ENCODE measurements at regions not wholly inside any gene's neighbourhood (a gene's known extent, or its start where the extent isn't known, plus 50 kb on each side); places are given as distances from the start of the nearest gene placed in this dataset.

- intact Hi-C loops (cut with DNase I; ENCODE audit: low total_unique reads) = no loop called here
- no peaks in the 10 kb centered on the region for H3K27me3 ChIP-seq
- H3K27ac ChIP-seq = no peak overlapping the region
- H3K4me3 ChIP-seq = no peak overlapping the region
- no peak for DNase-seq
- WGBS, 5 donors = 75 to 90% (median 90%) methylated on average over 2 of the region's 2 CpGs
- H3K9me3 ChIP-seq = peaks cover 0 to 6% (median 0%) of the 10 kb centered on the region in 4 donors
- TF ChIP-seq POLR2AphosphoS5 (IDR thresholded peaks at IDR 0.05) (no peak), POLR2A (IDR thresholded peaks at IDR 0.05) (no peak), EP300 (IDR thresholded peaks at IDR 0.05) (no peak), CTCF (IDR thresholded peaks at IDR 0.05) (no peak)
- no peaks in the 10 kb centered on the region for H3K4me1 ChIP-seq
- no peaks in the 10 kb centered on the region for H3K36me3 ChIP-seq
Measured at GRCh38 chr1:214793708-214794107, 190.7 kb downstream of the CENPF start.

GRCh38 chr1:214801191-214801590 is 198.2 kb downstream of the CENPF start:
- no peaks in the 10 kb centered on the region for H3K36me3 ChIP-seq
- DNase-seq = no peak
- H3K27ac ChIP-seq = no peak overlapping the region
- H3K27me3 ChIP-seq = no peaks in the 10 kb centered on the region
- WGBS, 5 donors = 71 to 92% (median 89%) methylated on average over 1 of the region's 1 CpG
- H3K4me3 ChIP-seq = no peak overlapping the region
- peaks cover 0 to 9% (median 3%) of the 10 kb centered on the region in 4 donors for H3K9me3 ChIP-seq
- H3K4me1 ChIP-seq = no peaks in the 10 kb centered on the region
- TF ChIP-seq POLR2AphosphoS5 (IDR thresholded peaks at IDR 0.05) (no peak), CTCF (IDR thresholded peaks at IDR 0.05) (no peak), EP300 (IDR thresholded peaks at IDR 0.05) (no peak), POLR2A (IDR thresholded peaks at IDR 0.05) (no peak)
- intact Hi-C loops (cut with DNase I; ENCODE audit: low total_unique reads) = no loop called here

GRCh38 chr1:214808845-214809460 is 206.0 kb downstream of the CENPF start:
- peak in 1 of 2 donors; percentile 6 for DNase-seq
- TF ChIP-seq POLR2A (IDR thresholded peaks at IDR 0.05) (no peak), EP300 (IDR thresholded peaks at IDR 0.05) (no peak), CTCF (IDR thresholded peaks at IDR 0.05) (peak in 2 of 7 experiments; percentile 30 to 45), POLR2AphosphoS5 (IDR thresholded peaks at IDR 0.05) (no peak)
- Histone ChIP-seq H3K36me3 (no peaks in the 10 kb centered on the region), H3K4me1 (no peaks in the 10 kb centered on the region), H3K27me3 (no peaks in the 10 kb centered on the region), H3K27ac (no peak overlapping the region), H3K9me3 (peaks cover 0 to 14% (median 7%) of the 10 kb centered on the region in 4 donors), H3K4me3 (no peak overlapping the region)
- intact Hi-C loops (cut with DNase I; ENCODE audit: low total_unique reads) = no loop called here
- WGBS, 5 donors = 41 to 62% (median 55%) methylated on average over 3 of the region's 3 CpGs

GRCh38 chr1:214816603-214817002 is 213.6 kb downstream of the CENPF start:
- 65 to 96% (median 71%) methylated on average over 2 of the region's 2 CpGs for WGBS, 5 donors
- Histone ChIP-seq H3K4me3 (no peak overlapping the region), H3K27me3 (no peaks in the 10 kb centered on the region), H3K27ac (no peak overlapping the region), H3K9me3 (no peaks in the 10 kb centered on the region), H3K4me1 (no peaks in the 10 kb centered on the region), H3K36me3 (no peaks in the 10 kb centered on the region)
- no peak for DNase-seq
- intact Hi-C loops (cut with DNase I; ENCODE audit: low total_unique reads) = no loop called here
- TF ChIP-seq EP300 (IDR thresholded peaks at IDR 0.05) (no peak), CTCF (IDR thresholded peaks at IDR 0.05) (no peak), POLR2AphosphoS5 (IDR thresholded peaks at IDR 0.05) (no peak), POLR2A (IDR thresholded peaks at IDR 0.05) (no peak)
